SK-N-SH (cell line): ENCODE measurements at regions not wholly inside any gene's neighbourhood (a gene's known extent, or its start where the extent isn't known, plus 50 kb on each side); places are given as distances from the start of the nearest gene placed in this dataset.

Experiments
- CTCF ChIA-PET: fragments of 300-600, 350-600 bp; formaldehyde crosslinking; extraction: SDS; loops from one replicate; lab custom pipeline; 2021; lab: Yijun Ruan, JAX
- POLR2A ChIA-PET: fragments of 350-600 bp; sonication (Branson Sonifier 250); formaldehyde crosslinking; extraction: SDS; loops from one replicate; lab custom pipeline; 2020; ENCODE audit warnings: antibody characterized with exemption, inconsistent platforms; lab: Yijun Ruan, JAX
- DNase-seq: peaks from one replicate; pipeline ENCODE4 v3.0.0; 2012
- H2AFZ ChIP-seq: fragments of 200-600 bp; sonication (generic); 2 replicates; pipeline ENCODE4 v1.8.1; 2016; ENCODE audit warnings: antibody characterized with exemption, mild to moderate bottlenecking, low read depth
- H3F3A ChIP-seq: fragments of 200-600 bp; sonication (generic); replicated peaks from 2 replicates; pipeline ENCODE3; 2016; ENCODE audit warnings: antibody characterized with exemption, mild to moderate bottlenecking; ENCODE audit not compliant: insufficient read depth
- H3K27ac ChIP-seq, 2 experiments: fragments of 200-500 bp in 1 of 2; fragments of 200-600 bp in 1 of 2; sonication (Bioruptor generic) in 1 of 2; sonication (generic), shearing (Covaris generic) in 1 of 2; 2 replicates each; pipeline versions ENCODE4 v1.5.1 to v1.6.1; 2014 to 2016; ENCODE audit warnings: low read depth in 2 of 2, inconsistent platforms in 1 of 2, low read length in 1 of 2, mild to moderate bottlenecking in 1 of 2, mixed read lengths in 1 of 2
- H3K27me3 ChIP-seq: fragments of 200-600 bp; sonication (generic), shearing (Covaris generic); 2 replicates; pipeline ENCODE4 v1.6.1; 2016; ENCODE audit warnings: mixed run types; ENCODE audit not compliant: insufficient read depth
- H3K36me3 ChIP-seq, 2 experiments: fragments of 200-500 bp in 1 of 2; fragments of 200-600 bp in 1 of 2; sonication (Bioruptor generic) in 1 of 2; sonication (generic) in 1 of 2; replicated peaks in 1 of 2; 2 replicates each; pipeline versions ENCODE3 to v1.5.1; 2014 to 2016; ENCODE audit warnings: low read length in 1 of 2, mild to moderate bottlenecking in 1 of 2; ENCODE audit not compliant: insufficient read depth in 2 of 2, control insufficient read depth in 1 of 2
- H3K4me1 ChIP-seq, 2 experiments: fragments of 200-500 bp in 1 of 2; fragments of 200-600 bp in 1 of 2; sonication (Bioruptor generic) in 1 of 2; sonication (generic), shearing (Covaris generic) in 1 of 2; 2 replicates each; pipeline versions ENCODE4 v1.5.1 to v1.6.1; 2014 to 2016; ENCODE audit warnings: low read depth in 1 of 2, low read length in 1 of 2, mixed run types in 1 of 2; ENCODE audit not compliant: insufficient read depth in 2 of 2, control insufficient read depth in 1 of 2
- H3K4me2 ChIP-seq: fragments of 200-600 bp; sonication (generic), shearing (Covaris generic); 2 replicates; pipeline ENCODE4 v1.6.1; 2017; ENCODE audit warnings: mixed run types
- H3K4me3 ChIP-seq, 2 experiments: fragments of 200-500 bp in 1 of 2; fragments of 200-600 bp in 1 of 2; sonication (Bioruptor generic) in 1 of 2; sonication (generic), shearing (Covaris generic) in 1 of 2; 2 replicates each; pipeline versions ENCODE4 v1.5.1 to v1.8.1; 2014 to 2016; ENCODE audit warnings: low read depth in 2 of 2, inconsistent platforms in 1 of 2, low read length in 1 of 2, mild to moderate bottlenecking in 1 of 2, mixed read lengths in 1 of 2, moderate library complexity in 1 of 2
- H3K79me2 ChIP-seq: fragments of 200-600 bp; sonication (generic); 2 replicates; pipeline ENCODE4 v1.8.1; 2017; ENCODE audit warnings: mild to moderate bottlenecking; ENCODE audit not compliant: insufficient read depth
- H3K9ac ChIP-seq: fragments of 200-600 bp; sonication (generic); 2 replicates; pipeline ENCODE4 v1.6.1; 2017; ENCODE audit warnings: mixed run types
- H3K9me2 ChIP-seq: fragments of 200-600 bp; sonication (generic); 2 replicates; pipeline ENCODE4 v1.6.1; 2017; ENCODE audit warnings: mixed run types
- H3K9me3 ChIP-seq: fragments of 200-600 bp; sonication (generic); 2 replicates; pipeline ENCODE4 v1.6.1; 2017; ENCODE audit warnings: mixed run types, mild to moderate bottlenecking, moderate library complexity
- H4K20me1 ChIP-seq: fragments of 200-600 bp; sonication (generic); 2 replicates; pipeline ENCODE4 v1.6.1; 2017; ENCODE audit warnings: mild to moderate bottlenecking, mixed run types; ENCODE audit not compliant: insufficient read depth
- CHD2 ChIP-seq: fragments of 150-350 bp; IDR thresholded peaks from 2 replicates; pipeline ENCODE4 v1.6.1; 2018; ENCODE audit warnings: low read length; ENCODE audit not compliant: partially characterized antibody
- EZH2phosphoT487 ChIP-seq: fragments of 200-600 bp; sonication (generic); IDR thresholded peaks from 2 replicates; pipeline ENCODE4 v1.6.1; 2017; ENCODE audit warnings: low read depth, mixed run types, mild to moderate bottlenecking, antibody characterized with exemption, moderate library complexity, borderline replicate concordance
- FOSL2 ChIP-seq: IDR thresholded peaks from 2 replicates; pipeline ENCODE4 v1.4.0; 2012; ENCODE audit warnings: low read depth, mild to moderate bottlenecking, moderate library complexity, borderline replicate concordance
- FOXM1 ChIP-seq: IDR thresholded peaks from 2 replicates; pipeline ENCODE4 v1.4.0; 2012; ENCODE audit warnings: low read depth, mild to moderate bottlenecking
- GATA2 ChIP-seq: sonication (generic); formaldehyde crosslinking; IDR thresholded peaks from 2 replicates; pipeline ENCODE4 v1.5.0; 2020; ENCODE audit warnings: mild to moderate bottlenecking, missing genetic modification reagents
- MAX ChIP-seq: IDR thresholded peaks from 2 replicates; pipeline ENCODE4 v1.4.0; 2012; ENCODE audit warnings: low read depth
- MXI1 ChIP-seq: IDR thresholded peaks from 2 replicates; pipeline ENCODE4 v1.6.1; 2012; ENCODE audit warnings: mild to moderate bottlenecking, low read depth, low read length, improper control_type of control experiment
- RAD21 ChIP-seq: IDR thresholded peaks from 2 replicates; pipeline ENCODE4 v1.6.1; 2012; ENCODE audit warnings: mild to moderate bottlenecking, low read length
- RCOR1 ChIP-seq: fragments of 150-350 bp; IDR thresholded peaks from 2 replicates; pipeline ENCODE4 v1.6.1; 2017; ENCODE audit warnings: antibody characterized with exemption, low read length
- RFX5 ChIP-seq: IDR thresholded peaks from 2 replicates; pipeline ENCODE4 v1.6.1; 2012; ENCODE audit warnings: mild to moderate bottlenecking, improper control_type of control experiment, low read length
- SIN3A ChIP-seq: IDR thresholded peaks from 2 replicates; pipeline ENCODE4 v1.6.1; 2012; ENCODE audit warnings: low read depth, mild to moderate bottlenecking, low read length, moderate library complexity, borderline replicate concordance
- SMC3 ChIP-seq: IDR thresholded peaks from 2 replicates; pipeline ENCODE4 v1.6.1; 2012; ENCODE audit warnings: low read depth, low read length, improper control_type of control experiment
- TAF1 ChIP-seq: IDR thresholded peaks from 2 replicates; pipeline ENCODE4 v1.6.1; 2012; ENCODE audit warnings: low read depth, mild to moderate bottlenecking, low read length, moderate library complexity, borderline replicate concordance
- WGBS: methylation state at CpG from one replicate; pipeline ENCODE4 v1.1.6; 2017; ENCODE audit warnings: low lambda C conversion rate; 5-methylcytosine and 5-hydroxymethylcytosine counted together

GRCh38 chr3:24911076-24911475, 416.4 kb upstream of the THRB start:
- TF ChIP-seq RAD21: no peak
- no peak for TF ChIP-seq SIN3A
- DNase-seq: no peak
- Histone ChIP-seq H3K9ac (no peak overlapping the region), H3K4me2 (no peak overlapping the region), H4K20me1 (no peaks in the 10 kb centered on the region), H3K27ac (no peak overlapping the region), H3K36me3 (no peaks in the 10 kb centered on the region), H3K27me3 (no peaks in the 10 kb centered on the region), H2AFZ (no peak overlapping the region), H3K4me1 (no peaks in the 10 kb centered on the region), H3K9me2 (no peaks in the 10 kb centered on the region), H3F3A (no peaks in the 10 kb centered on the region), H3K9me3 (no peaks in the 10 kb centered on the region), H3K4me3 (no peak overlapping the region), H3K79me2 (no peaks in the 10 kb centered on the region)
- ChIA-PET CTCF (interaction anchor here (1.0 kb wide), 1 partner anchor 13 kb away, joined by 3 read pairs; no protein-coding TSS in a partner anchor), POLR2A (no interaction called here)
- WGBS: 20% methylated on average over 3 of the region's 3 CpGs

GRCh38 chr3:24915639-24916038, 421.0 kb upstream of the THRB start:
- CTCF ChIA-PET: interaction anchor here (0.7 to 1.3 kb wide), 2 partner anchors 9 to 30 kb away, joined by 3 read pairs; no protein-coding TSS in a partner anchor
- 60% methylated on average over 2 of the region's 2 CpGs for WGBS
- Histone ChIP-seq H3K4me1 (no peaks in the 10 kb centered on the region), H3K9me2 (no peaks in the 10 kb centered on the region), H3F3A (no peaks in the 10 kb centered on the region), H3K9ac (no peak overlapping the region), H4K20me1 (no peaks in the 10 kb centered on the region), H3K27ac (no peak overlapping the region), H3K4me2 (no peak overlapping the region), H3K9me3 (no peaks in the 10 kb centered on the region), H3K79me2 (no peaks in the 10 kb centered on the region), H3K4me3 (no peak overlapping the region), H2AFZ (no peak overlapping the region), H3K27me3 (no peaks in the 10 kb centered on the region), H3K36me3 (no peaks in the 10 kb centered on the region)
- DNase-seq: no peak
- TF ChIP-seq FOSL2 (no peak), MAX (no peak), RFX5 (no peak), MXI1 (no peak), SMC3 (no peak)
- POLR2A ChIA-PET: no interaction called here

GRCh38 chr3:24917908-24918307, 423.3 kb upstream of the THRB start:
- 55% methylated on average over 5 of the region's 5 CpGs for WGBS
- H3K27ac ChIP-seq: no peak overlapping the region
- H4K20me1 ChIP-seq: no peaks in the 10 kb centered on the region
- CTCF ChIA-PET: no interaction called here
- H3K27me3 ChIP-seq: no peaks in the 10 kb centered on the region
- H3K9me2 ChIP-seq: no peaks in the 10 kb centered on the region
- H2AFZ ChIP-seq: no peak overlapping the region
- no peak overlapping the region for H3K9ac ChIP-seq
- TF ChIP-seq GATA2 (CRISPR knock-in tag) (no peak), FOXM1 (no peak), RCOR1 (no peak), SIN3A (no peak), CHD2 (no peak), MAX (no peak), EZH2phosphoT487 (no peak), RFX5 (no peak), TAF1 (no peak)
- TF ChIP-seq, all 33 proteins: peak for 0
- Histone ChIP-seq H3K9me3 (no peaks in the 10 kb centered on the region), H3K4me3 (no peak overlapping the region), H3K4me1 (no peaks in the 10 kb centered on the region), H3K79me2 (no peaks in the 10 kb centered on the region), H3K4me2 (no peak overlapping the region), H3F3A (no peaks in the 10 kb centered on the region), H3K36me3 (no peaks in the 10 kb centered on the region)
- POLR2A ChIA-PET: no interaction called here
- no peak for DNase-seq
